Calu3 (cell line): ENCODE measurements at regions not wholly inside any gene's neighbourhood (a gene's known extent, or its start where the extent isn't known, plus 50 kb on each side); places are given as distances from the start of the nearest gene placed in this dataset.

Source experiments
- BruUV-seq: library from RNA; stranded (reverse); fragments of 400-500 nt; replicated peaks from 2 replicates; lab custom pipeline; 2021; lab: Mats Ljungman, UMichigan
- CTCF ChIA-PET: fragments of 300-600 bp; sonication (Branson Sonifier 250); formaldehyde crosslinking; loops from one replicate; lab custom pipeline; 2022; ENCODE audit warnings: antibody characterized with exemption; lab: Charles Lee
- DNase-seq: peaks from one replicate; pipeline ENCODE4 v3.0.0; 2022
- H3K27ac Mint-ChIP-seq: one replicate; pipeline ENCODE4 v1.8.0; 2022; ENCODE audit warnings: mixed read lengths; ENCODE audit not compliant: unreplicated experiment
- H3K27me3 Mint-ChIP-seq: one replicate; pipeline ENCODE4 v1.8.0; 2022; ENCODE audit warnings: mixed read lengths; ENCODE audit not compliant: unreplicated experiment
- H3K36me3 Mint-ChIP-seq: one replicate; pipeline ENCODE4 v1.8.0; 2022; ENCODE audit warnings: mild to moderate bottlenecking, moderate library complexity, mixed read lengths; ENCODE audit not compliant: insufficient read depth, unreplicated experiment
- H3K4me1 Mint-ChIP-seq: one replicate; pipeline ENCODE4 v1.8.0; 2022; ENCODE audit warnings: mild to moderate bottlenecking, low read depth, mixed read lengths; ENCODE audit not compliant: unreplicated experiment
- H3K4me3 Mint-ChIP-seq: one replicate; pipeline ENCODE4 v1.8.0; 2022; ENCODE audit warnings: mild to moderate bottlenecking, low read depth, moderate library complexity, mixed read lengths; ENCODE audit not compliant: unreplicated experiment
- H3K9me3 Mint-ChIP-seq: one replicate; pipeline ENCODE4 v1.8.0; 2022; ENCODE audit warnings: low read depth, mixed read lengths; ENCODE audit not compliant: unreplicated experiment
- CTCF ChIP-seq: fragments of 200-600 bp; IDR thresholded peaks from one replicate; pipeline ENCODE4 v1.8.0; 2022; ENCODE audit warnings: antibody characterized with exemption; ENCODE audit not compliant: unreplicated experiment
- intact Hi-C: fragments of 100-400 bp; cut with micrococcal nuclease; formaldehyde crosslinking; loops from one replicate; pipeline ENCODE4 v1.10.0; 2022; ENCODE audit not compliant: unreplicated experiment

DNA sequence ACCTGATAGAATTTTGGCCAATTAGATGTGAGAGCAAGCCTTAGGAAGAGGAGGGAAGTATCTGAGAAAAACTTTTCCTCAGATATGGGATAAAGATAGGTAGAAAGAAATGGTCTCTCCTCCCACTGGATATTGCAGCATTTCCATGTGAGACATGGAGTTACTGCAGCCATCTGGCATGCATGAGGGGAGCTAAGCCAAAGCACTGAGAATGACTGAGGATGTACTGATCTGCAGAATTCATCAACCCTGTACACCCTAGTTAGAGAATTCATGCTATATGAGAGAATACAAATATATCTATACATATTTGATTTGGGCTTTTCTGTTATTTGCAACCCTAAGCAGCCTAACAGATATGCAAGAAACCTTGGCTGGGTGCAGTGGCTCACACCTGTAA, 52.5 kb upstream of the RPL34 start:
- no peak for DNase-seq
- Mint-ChIP-seq H3K27ac (no peak overlapping the region), H3K27me3 (no peaks in the 10 kb centered on the region), H3K4me1 (no peaks in the 10 kb centered on the region), H3K4me3 (no peak overlapping the region), H3K36me3 (no peaks in the 10 kb centered on the region), H3K9me3 (no peaks in the 10 kb centered on the region)
- CTCF ChIA-PET = no interaction called here
- TF ChIP-seq CTCF = no peak
- no TSS peak for BruUV-seq
- intact Hi-C loops = no loop called here

DNA sequence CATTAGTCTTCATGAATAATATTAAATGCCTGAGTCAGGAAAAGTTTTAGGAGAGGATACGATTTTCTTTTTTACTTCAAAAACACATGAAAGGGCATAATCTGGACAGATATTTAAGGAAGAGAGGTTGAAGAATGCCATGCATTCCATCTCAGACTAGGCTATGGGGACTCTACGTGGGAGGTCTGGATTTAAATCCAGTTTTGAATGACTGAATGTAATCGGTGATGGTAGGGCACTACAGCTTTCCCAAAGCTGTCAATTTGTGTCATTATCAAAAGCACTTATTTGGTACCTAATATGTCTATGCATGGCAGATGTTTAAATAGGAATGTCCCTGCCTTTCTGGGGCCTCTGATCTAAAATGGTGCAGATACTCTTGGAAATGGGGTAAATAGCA, 59.3 kb upstream of the RPL34 start:
- DNase-seq = no peak
- Mint-ChIP-seq H3K9me3 (no peaks in the 10 kb centered on the region), H3K27me3 (peaks cover 3% of the 10 kb centered on the region), H3K27ac (no peak overlapping the region), H3K4me3 (no peak overlapping the region), H3K4me1 (no peaks in the 10 kb centered on the region), H3K36me3 (no peaks in the 10 kb centered on the region)
- CTCF ChIA-PET = no interaction called here
- intact Hi-C loops = no loop called here
- BruUV-seq = no TSS peak
- TF ChIP-seq CTCF = no peak

GRCh38 chr4:108560616-108561015, 59.8 kb upstream of the RPL34 start:
- no peak for TF ChIP-seq CTCF
- Mint-ChIP-seq H3K4me1 (no peaks in the 10 kb centered on the region), H3K36me3 (no peaks in the 10 kb centered on the region), H3K4me3 (no peak overlapping the region), H3K27me3 (peaks cover 8% of the 10 kb centered on the region), H3K9me3 (no peaks in the 10 kb centered on the region), H3K27ac (no peak overlapping the region)
- CTCF ChIA-PET = no interaction called here
- no peak for DNase-seq
- intact Hi-C loops = no loop called here
- no TSS peak for BruUV-seq

DNA sequence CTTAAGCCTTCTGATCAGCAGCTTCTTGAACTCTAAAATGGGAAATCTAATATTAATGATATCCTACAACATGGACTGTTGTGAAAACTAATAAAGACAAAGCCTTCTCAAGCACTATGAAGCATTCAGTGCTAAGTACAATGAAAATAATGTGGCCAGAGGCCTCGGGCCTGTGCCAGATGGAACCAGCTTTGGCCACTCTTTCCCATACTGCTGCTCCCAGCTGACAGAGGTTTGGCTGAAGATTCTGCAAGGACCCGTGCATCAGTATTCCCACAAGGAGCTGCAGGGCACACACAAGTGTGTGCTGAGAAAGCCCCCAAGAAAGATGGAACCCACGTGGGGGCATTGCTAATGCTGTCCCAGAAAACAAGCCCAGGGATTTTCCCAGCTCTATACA, 60.5 kb upstream of the RPL34 start:
- Mint-ChIP-seq H3K36me3 (no peaks in the 10 kb centered on the region), H3K4me1 (no peaks in the 10 kb centered on the region), H3K27ac (no peak overlapping the region), H3K27me3 (peaks cover 15% of the 10 kb centered on the region), H3K4me3 (no peak overlapping the region), H3K9me3 (no peaks in the 10 kb centered on the region)
- no peak for DNase-seq
- no peak for TF ChIP-seq CTCF
- CTCF ChIA-PET = no interaction called here
- intact Hi-C loops = no loop called here
- no TSS peak for BruUV-seq
